Skin of body (tissue), 2 donors: ENCODE measurements at regions not wholly inside any gene's neighbourhood (a gene's known extent, or its start where the extent isn't known, plus 50 kb on each side); places are given as distances from the start of the nearest gene placed in this dataset. TPM values are rescaled to one million over a fixed set of nuclear protein-coding genes. Genes with fewer than 3 reads are reported as not detected.
"Not testable (repeated sequence)": the region's sequence is repeated elsewhere in the genome, so short reads cannot be mapped to it uniquely, and the experiment has no call there.

ENCODE experiments used
- DNase-seq: peaks from one replicate; lab custom pipeline; 2025; lab: John Stamatoyannopoulos, UW
- small RNA-seq: library from RNA; depleted of rRNA; stranded (forward); fragments of <200 nt; gene quantifications from one replicate; pipeline ENCODE3, GENCODE V24; 2014; ENCODE audit warnings: low replicate concordance

- DNase-seq, result no peak
These were observed 83.3 kb upstream of the SLC30A5 start for GRCh38 chr5:69010476-69010875.

- DNase-seq, result peak; percentile 56
These were observed 81.9 kb upstream of the SLC30A5 start for GRCh38 chr5:69011910-69012309.

- DNase-seq, result no peak
These were observed 80.3 kb upstream of the SLC30A5 start for GRCh38 chr5:69013481-69013880.

DNA sequence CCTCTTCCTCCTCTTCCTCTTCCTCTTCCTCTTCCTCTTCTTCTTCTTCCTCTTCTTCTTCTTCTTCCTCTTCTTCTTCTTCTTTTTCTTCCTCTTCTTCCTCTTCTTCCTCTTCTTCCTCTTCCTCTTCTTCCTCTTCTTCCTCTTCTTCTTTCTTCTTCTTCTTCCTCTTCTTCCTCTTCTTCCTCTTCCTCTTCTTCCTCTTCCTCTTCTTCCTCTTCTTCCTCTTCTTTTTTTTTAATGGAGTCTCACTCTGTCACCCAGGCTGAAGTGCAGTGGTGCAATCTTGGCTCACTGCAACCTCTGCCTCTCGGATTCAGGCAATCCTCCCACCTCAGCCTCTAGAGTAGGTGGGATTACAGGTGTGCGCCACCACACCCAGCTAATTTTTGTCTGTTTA is 79.8 kb upstream of the SLC30A5 start:
- DNase-seq, result not testable (repeated sequence)

GRCh38 chr5:69019668-69020375 is 74.0 kb upstream of the SLC30A5 start:
- peak; percentile 91 for DNase-seq

GRCh38 chr5:69024241-69024651 is 69.6 kb upstream of the SLC30A5 start:
- no peak for DNase-seq

DNA sequence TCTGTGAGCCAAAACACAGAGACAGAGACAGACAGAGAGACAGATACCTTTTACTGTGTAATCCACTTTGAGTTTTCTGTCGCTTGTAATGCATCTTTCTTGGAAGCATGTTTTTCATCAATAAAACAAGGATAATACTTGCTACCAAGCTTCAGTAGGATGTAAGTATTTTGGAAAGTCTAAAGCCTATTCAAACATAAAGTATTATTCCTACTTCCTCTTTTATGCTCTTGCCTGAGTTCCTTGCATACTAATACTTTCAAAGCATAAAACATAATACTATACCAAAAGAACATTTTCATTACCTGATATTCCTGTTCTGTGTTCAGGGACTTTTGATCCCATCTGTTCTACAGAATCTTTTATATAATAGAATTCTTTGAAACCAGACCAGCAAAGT is 64.5 kb upstream of the SLC30A5 start:
- DNase-seq, result no peak

DNA sequence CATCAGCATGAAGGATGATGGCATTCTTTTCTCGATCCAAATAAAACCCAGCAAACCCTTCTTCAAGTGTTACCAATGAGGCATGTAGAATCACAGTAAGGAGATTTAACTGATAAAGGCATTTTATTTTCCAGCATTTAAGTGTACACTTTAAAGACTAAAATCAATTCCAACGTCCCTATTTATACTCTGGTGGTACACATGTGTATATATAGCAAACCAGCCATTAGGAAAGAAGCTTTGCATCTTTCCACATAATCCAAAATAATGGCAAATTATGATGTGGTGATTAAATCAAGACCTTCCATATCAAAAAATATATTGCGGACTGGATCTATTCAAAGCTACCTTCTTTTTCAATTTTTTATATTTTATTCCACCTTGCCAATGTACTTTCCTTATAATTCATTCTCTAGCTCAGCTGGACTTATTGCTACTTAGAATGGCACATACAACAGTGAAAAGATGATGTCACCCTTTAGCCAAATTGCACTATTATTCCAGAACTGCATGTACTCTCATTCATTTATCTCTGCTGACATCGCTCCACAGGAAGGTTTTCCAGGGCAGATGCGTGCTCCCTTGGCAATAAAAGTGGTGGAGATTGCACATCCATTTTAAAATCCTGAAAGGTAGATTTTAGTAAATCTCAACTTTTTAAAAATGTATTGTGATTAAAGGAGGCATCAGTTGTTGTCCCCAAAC is 63.3 kb upstream of the SLC30A5 start:
- no peak for DNase-seq

DNA sequence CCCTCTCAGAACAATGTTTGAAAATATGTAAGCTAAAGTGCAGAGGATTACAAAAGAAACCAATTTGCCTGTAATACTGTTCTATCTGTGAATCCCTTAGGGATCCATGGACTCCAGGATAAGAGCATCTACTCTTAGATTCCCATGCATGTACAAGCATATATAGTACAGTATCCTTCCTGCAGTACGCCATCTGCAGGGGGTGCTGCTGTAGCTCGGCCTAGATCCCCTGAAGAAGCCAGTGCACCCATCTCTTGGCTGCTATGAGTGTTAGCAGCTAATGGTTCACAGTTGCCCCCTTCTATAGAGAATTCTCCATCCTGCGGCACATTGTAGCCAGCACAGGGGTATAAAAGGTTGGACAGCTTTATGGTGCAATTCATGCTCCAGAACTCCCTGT is 61.8 kb upstream of the SLC30A5 start:
- no peak for DNase-seq

DNA sequence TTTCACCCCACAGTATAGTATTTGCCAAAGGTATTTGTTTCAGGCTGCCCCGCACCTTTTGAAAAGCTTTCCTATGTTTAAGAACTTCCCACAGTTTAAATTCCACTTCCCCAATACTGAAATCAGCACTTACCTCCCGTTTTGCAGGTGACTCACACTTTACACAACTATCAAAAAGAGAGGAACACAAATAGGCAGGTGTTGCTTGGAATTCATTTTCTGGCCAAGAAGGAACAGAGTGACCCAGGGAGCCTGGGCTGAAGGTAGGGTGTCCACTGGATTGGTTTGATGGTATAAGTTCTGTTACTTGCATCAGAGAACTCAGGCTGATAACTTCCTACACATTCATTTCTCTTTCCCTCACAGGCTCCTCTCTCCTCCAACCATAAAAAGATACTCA is 60.1 kb upstream of the SLC30A5 start:
- DNase-seq, result no peak

- no peak for DNase-seq
These were observed 58.9 kb upstream of the SLC30A5 start for GRCh38 chr5:69034898-69035297.

DNA sequence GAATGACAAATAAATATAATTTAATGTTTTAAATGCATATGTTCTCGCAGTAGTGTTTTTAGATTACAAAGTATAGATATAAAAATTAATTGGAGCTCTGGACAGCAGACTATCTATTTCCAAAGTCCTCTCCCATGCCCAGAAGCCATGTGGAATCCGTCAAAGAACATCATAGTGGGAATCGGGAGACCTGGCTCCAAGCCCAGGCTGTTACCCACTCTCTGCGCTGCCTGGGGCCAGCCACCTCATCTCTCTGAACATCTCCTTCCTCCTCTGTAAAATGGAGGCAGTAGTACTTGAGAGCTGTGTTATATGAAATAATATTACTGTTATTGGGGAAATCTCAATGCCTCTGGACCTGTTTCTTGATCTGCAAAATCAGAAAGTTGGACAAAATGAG is 58.1 kb upstream of the SLC30A5 start:
- DNase-seq, result no peak

GRCh38 chr5:69038539-69038938 is 55.3 kb upstream of the SLC30A5 start:
- no peak for DNase-seq

DNA sequence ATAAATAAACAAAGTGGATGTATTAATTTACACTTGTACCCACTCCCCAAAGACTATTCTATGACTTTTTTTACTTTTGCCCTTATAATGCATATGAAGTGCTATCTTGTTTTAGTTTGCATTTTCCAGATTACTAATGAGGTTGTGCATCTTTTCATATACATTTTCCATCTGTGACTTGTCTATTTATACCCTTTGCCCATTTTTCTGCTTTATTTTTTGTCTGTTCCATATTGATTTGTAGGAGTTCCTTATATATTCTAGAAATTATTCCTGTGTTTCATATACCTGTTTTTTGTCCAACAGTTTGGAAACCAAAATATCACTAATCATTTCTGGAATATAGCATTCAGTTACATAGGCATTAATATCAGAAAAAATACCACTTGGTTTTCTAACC is 54.0 kb upstream of the SLC30A5 start:
- DNase-seq, result no peak

GRCh38 chr5:69042500-69042899 is 51.3 kb upstream of the SLC30A5 start:
- no peak for DNase-seq

- DNase-seq, result peak; percentile 88
These were observed 50.7 kb upstream of the SLC30A5 start for GRCh38 chr5:69042915-69043654.

DNA sequence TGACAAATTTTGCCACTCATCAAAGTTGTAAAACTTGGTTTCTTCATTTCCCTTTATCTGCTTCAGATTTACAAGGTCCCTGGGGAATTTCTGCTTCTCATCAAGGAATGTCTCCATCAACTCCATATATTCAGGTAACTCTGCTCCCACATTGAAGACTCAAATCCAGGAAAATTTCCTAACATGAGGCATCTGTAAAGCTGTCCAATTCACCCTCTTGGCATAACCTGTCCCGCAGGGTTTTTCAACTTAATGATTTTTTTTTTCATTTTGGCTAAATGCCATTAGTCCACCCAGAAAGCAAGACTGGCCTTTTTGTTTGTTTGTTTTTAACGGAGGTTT is 50.2 kb upstream of the SLC30A5 start:
- DNase-seq, result peak; percentile 11

Small RNA genes in the stretch of these regions (small RNA-seq; reads per million reads assigned to genes)
- gene RF00096 (not detected), gene RN7SKP251 (not detected), gene VWA8P1 (not detected)
